Fibroblast of peridontal ligament (primary cell): ENCODE measurements at regions not wholly inside any gene's neighbourhood (a gene's known extent, or its start where the extent isn't known, plus 50 kb on each side); places are given as distances from the start of the nearest gene placed in this dataset.
"Not testable (repeated sequence)": the region's sequence is repeated elsewhere in the genome, so short reads cannot be mapped to it uniquely, and the experiment has no call there.

ENCODE experiments used
- DNase-seq: peaks from one replicate; pipeline ENCODE4 v3.0.0-alpha.2; 2010; ENCODE audit errors: extremely low read depth

DNA sequence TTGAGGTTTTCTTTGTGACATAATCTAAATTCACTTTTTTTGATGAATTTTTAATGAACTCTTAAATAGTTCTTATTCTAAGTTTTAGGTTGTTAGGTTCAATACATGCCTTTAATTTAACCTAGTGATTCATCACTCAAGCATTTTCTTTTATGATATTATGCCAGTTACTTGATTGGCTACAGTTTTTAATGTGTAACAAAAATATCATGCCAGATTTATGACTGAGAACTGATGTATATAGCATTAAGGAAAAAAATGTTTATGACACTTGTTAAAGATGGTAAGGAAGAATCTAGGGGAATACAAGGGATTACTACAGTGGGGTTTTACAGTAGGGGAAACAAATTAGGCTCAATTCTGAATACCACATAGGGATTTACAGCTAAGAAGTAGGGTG is 103.1 kb downstream of the VGLL3 start:
- no peak for DNase-seq

DNA sequence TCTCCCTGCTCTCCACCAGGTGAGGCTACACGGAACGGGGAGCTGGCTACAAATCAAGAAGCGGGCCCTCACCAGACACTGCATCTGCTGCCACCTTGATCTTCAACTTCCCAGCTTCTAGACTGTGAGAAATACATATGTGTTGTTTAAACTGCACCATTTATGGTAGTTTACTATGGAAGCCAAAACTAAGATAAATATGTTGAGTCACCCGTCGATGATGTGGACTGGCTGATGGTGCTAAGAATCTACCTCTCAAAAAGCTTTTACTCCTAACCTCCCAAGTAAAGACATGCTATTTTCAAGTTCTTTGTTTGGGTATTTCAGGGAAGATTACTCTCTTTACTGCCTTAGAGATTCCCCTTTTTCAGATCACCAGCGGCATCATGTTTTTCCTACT is 110.9 kb downstream of the VGLL3 start:
- DNase-seq = no peak

DNA sequence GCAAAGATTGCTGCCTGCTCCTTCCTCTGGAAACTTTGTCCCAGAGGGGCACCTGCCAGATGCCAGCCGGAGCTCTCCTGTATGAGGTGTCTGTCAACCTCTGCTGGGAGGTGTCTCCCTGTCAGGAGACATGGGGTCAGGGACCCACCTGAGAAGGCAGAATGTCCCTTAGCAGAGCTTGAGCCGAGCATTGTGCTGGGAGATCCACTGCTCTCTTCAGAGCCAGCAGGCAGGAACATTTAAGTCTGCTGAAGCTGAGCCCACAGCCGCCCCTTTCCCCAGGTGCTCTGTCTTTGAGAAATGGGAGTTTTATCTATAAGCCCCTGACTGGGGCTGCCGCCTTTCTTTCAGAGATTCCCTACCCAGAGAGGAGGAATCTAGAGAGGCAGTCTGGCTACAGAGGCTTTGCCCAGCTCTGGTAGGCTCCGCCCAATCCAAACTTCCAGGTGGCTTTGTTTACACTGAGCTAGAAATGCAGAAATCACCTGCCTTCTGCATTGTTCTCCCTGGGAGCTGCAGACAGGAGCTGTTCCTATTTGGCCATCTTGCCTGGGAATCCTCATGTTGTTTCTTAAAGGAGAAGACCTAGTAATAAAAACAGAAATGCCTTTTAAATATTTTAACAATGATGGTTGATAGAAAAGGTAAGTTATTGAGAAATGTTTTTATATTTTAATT is 114.3 kb downstream of the VGLL3 start:
- DNase-seq = not testable (repeated sequence)

DNA sequence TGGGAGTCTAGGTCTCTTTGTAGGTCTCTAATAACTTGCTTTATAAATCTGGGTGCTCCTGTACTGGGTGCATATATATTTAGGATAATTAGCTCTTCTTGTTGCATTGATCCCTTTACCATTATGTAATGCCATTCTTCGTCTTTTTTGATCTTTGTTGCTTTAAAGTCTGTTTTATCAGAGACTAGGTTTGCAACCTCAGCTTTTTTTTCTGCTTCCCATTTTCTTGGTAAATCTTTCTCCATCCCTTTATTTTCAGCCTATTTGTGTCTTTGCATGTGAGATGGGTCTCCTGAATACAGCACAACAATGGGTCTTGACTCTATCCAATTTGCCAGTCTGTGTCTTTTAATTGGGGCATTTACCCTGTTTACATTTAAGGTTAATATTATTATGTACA is 116.2 kb downstream of the VGLL3 start:
- DNase-seq = not testable (repeated sequence)

DNA sequence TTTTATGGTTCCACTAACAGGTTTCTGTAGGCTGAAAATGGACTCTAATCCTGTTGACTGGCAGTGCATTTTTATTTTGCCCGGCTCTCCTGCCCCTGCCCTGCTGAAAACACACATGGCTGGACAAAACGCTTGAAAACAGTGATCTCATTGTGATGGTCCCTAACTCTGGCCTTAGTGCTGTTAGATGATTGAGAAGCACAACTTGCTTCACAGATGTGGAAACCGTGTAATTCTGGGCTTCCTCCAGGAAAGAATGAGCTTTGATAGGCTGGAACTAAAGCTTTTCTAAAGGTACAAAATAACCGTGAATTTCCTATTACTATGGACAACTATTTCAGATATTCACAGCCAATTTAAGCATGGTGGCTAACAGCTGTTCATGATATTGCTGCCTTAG is 121.4 kb downstream of the VGLL3 start:
- DNase-seq = no peak

DNA sequence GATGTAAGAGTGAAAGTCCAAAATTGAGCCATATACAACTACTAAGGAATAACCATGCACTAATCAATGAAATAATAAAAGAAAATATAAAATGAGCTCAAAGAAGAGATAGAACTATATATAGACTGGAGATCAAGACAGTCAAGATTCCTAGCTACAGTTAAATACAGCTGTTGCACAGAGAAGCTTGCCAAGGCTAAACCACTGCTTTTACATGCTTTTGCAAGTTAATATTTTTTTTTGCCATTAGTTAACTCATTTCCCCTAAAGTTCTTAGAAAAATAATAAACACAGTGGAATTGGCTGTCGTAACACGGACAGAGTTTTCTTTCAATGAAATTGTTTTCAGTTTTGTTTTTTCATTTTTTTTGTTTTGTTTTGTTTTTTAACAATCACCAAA is 123.0 kb downstream of the VGLL3 start:
- DNase-seq = peak; percentile 92

DNA sequence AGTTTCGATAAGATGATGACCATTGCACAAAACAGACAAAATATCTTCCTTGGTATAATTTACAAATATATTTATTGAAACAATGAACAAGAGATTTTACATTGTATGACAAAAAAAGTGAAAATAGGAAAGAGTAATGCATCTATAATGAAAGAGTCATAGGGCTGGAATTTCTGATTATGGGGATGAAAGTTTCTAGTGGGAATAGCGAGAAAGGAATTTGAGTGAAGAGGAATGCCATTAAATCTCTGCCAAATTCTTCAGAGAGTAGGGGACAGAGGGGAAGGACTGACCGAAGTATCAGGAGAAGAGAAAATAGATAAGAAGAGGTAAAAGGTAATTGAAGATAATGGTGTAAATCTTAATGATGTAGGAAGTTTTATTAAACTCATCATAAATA is 125.4 kb downstream of the VGLL3 start:
- peak; percentile 72 for DNase-seq

DNA sequence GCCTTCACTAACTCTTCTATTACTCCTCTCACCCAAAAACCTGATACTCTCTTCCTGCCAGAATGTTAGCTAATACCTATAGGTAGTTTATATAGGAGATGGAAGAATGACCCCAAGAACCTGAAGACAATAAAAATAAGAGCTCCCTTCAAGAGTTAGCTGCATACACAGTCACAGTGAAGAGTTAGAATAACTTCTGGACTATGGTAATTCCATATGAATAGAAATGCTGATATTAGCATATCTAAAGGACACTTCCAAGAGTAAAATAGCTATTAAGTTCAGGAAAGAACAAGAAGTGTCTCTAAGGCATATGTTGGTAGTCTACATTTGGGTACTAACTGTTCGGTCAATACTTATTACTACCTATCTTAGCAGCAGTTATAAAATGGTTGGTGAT is 134.2 kb downstream of the VGLL3 start:
- no peak for DNase-seq

DNA sequence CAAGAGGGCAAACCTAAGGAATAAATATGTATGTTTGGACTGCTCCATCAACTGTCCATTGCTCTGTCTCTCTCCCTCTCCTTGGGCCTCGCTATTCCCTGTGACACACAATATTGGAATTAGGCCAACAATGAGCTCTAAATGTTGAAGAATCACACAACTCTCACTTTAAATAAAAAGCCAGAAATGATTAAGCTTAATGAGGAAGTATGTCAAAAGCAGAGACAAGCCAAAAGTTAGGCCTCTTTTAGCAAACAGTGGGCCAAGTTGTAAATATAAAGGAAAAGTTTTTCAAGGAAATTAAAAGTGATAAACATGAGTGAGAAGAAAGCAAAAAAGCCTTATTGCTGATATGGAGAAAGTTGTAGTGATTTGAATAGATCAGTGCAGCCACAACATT is 141.0 kb downstream of the VGLL3 start:
- DNase-seq = no peak

DNA sequence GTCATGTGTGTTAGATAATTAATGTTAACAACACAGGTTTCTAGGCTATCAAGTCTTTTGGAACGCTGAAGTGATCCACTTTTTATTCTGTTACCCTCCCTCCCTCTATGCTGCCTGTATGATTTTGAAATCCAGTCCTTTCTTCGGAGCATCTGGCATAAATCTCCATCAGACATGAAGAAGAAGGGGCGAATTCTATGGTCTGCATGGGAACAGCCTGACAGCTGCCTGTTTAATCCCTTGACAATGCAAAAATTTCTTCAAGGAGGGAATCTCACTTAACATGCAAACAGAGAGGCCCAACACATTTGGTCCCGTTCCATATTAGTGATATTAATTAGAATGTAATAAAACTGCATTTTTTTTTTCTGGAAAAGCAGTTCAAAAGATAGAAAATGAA is 145.2 kb downstream of the VGLL3 start:
- no peak for DNase-seq

DNA sequence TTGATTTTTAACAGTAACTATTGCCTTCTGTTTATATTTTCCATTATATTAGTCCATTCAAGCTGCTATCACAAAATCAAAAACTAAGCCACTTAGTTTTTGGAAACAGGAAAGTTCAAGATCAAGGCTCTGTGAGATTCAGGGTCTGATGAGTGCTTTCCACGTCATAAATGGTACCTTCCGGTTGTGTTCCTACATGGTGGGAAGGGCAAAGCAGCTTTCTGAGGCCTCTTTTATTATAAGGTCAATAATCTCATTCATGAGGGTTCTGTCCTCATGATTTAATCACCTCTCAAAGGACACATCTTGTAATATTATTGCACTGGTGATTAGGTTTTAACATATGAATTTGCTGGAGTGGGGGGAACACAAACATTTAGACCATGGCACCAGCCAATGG is 152.0 kb downstream of the VGLL3 start:
- no peak for DNase-seq

DNA sequence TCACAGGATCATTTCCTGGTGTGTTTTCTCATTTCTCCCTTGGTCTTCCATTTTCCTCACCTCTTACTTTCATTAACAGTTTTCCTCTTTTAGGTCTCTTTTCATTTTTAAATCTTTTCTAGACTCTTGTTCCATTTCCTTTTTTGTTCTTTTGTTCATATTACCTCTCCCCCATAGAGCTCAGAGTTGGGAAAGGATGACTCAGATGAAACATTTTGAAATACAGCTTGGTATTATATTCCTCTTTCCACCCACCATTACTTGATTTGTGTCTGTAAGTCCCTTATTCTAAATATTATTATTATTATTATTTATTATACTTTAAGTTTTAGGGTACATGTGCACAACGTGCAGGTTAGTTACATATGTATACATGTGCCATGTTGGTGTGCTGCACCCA is 153.1 kb downstream of the VGLL3 start:
- peak; percentile 57 for DNase-seq

DNA sequence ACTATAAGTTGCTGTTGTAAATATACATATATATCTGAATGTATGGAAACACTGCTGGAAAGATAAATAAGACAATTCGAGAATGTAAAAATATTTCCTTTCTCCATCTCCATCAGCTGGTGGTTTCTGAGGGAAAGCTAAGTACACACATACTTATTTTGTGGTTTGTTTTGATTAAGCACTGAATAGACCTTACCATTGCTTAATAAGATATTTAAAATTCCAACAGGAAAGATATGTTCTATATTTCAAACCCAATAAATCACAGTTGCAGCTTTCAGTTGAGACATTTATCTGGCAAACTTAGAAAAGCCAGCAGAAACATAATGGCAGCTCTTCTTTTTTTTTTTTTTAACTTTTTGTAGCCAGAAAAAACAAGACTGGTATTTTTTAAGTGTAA is 160.4 kb downstream of the VGLL3 start:
- DNase-seq = peak; percentile 69

DNA sequence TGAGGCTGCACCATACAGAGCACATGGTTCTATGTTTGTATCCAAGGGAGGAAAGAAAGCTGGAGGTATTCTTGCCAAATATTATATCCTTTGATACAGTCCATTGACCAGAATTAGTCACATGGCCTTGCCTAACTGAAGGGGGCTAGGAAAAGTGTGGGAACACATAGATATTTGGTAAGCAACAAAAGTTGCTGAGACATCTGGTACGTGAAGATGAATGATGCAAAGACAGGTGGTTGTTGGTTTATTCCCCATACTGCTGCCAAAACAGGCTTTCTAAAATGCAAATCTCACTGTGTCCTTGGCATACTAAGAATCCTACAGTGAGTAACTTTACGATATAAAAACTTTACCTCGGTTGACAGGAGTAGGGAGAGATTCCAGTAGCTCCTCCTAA is 162.2 kb downstream of the VGLL3 start:
- DNase-seq = no peak

DNA sequence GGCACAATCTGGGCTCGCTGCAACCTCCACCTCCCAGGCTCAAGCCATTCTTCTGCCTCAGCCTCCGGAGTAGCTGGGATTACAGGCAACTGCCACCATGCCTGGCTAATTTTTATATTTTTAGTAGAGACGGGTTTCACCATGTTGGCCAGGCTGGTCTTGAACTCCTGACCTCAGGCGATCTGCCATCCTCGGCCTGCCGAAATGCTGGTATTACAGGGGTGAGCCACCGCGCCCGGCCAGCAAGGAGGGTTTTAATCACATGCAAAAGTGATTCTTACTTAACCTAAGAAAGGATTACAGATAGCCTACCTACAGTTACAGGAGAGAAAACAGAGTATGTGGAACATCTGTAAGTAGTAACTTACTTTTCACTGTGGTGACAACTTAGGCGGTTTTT is 163.4 kb downstream of the VGLL3 start:
- not testable (repeated sequence) for DNase-seq

DNA sequence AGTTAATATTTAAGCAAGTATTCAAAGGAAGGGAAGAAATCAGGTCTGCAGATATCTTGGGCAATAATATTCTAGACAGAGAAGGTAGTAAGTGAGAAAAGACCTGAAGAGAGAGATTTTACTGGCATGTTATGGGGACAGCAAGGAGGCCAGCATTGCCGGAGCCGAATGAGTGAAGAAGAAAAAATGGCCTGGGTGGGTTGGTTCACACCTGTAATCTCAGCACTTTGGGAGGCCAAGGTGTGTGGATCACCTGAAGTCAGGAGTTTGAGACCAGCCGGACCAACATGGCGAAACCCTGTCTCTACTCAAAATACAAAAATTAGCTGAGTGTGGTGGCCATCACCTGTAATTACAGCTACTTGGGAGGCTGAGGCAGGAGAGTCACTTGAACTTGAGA is 164.7 kb downstream of the VGLL3 start:
- no peak for DNase-seq

DNA sequence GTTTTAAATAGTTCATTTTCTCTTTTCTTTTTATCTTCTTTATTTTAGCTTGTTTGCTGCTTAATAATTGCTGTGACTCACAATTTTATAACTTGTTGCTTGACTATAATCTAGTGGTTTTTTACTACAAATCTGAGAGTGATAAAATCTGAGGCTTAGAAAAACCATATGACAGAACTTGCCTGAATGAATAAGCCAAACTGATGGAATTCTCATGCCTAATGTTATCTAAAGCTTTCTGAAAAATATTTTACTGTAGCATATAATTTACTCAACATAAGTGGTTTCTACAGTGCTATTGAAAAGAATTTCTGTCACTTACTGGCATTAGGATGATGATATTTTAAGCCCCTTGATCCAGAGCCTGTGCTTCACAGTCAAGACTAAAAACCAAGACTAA is 175.1 kb downstream of the VGLL3 start:
- DNase-seq = no peak

DNA sequence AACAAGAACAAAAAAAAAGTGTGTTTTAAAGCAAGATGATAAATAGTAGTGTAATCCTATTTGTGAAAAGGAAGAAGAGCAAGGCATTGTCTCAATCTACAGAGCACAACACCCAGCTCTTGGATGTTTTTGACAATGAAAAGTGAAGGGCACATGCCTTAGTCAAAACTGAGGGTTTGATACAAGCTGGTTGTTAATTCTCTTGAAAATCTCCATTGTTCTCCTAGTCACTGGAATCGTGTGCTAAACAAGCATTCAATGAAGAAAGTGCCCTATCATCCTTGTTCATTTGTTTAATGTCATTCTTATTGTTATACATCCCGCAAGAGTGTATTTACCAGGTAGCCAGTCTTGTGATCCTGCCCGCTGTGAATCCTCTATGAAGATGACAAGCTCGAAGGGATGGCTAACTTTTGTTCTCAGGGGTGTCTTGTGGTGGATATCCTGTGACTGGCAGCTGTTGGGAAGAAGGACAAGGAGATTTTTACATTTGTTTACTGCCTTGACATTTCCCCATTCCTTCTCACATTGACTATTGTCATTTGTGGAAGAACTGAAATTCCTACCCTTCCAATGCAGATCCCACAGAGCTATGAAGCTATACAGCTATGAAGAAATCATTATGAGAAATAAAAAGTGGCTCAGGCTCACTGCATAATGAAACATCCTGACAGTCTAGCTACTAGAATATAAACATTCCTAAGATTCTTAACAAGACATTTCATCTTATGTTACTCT is 175.9 kb downstream of the VGLL3 start:
- DNase-seq = peak; percentile 50

DNA sequence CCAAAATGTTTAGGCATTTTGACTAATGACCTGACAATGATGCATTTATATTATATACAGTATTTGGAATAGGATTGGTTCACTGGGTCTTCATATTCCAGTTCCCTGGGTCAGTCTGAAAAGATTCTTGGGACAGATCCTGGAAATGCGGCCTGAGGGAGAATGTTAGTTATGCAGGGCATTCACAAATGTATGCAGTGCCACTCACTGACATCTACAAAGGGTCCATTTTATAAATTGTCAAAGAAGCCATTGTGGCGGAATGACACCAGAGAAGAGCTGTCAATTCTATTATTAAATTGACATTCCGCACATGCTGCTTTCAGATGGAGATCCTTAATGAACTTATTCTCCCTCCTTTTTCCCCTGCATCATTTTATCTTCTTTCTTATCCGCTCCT is 176.6 kb downstream of the VGLL3 start:
- no peak for DNase-seq

DNA sequence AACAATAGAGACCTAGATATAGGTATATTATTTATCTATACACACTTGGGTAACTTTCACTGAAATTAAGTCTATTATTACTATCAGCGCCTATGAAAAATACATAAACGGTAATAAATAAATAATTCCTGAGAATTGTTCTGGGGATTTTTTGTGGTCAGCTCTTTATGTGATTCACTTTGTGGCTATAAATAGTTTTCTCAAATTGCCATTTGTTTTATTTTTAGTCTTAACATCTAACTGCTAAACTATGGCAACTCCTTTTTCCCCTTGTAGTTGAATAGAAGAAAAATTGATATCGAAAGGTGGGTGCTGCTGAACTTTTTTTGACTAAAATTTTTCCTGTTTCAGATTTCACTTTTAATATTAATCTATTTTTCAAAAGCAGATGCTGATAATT is 189.0 kb downstream of the VGLL3 start:
- peak; percentile 70 for DNase-seq

DNA sequence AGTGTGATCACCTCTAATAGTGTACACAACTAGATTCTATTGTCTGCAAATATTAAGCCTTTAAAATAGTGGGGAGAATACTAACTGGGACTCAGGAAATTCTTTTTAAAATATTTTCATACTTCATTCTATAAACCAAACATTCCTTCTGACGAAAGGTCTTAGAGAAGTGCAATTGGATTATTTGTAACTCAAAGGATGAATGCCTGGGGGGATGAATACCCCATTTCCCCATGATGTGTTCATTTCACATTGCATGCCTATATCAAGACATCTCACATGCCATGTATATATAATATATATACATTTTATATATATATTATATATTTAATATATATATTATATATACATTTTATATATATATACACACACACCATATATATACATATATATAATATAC is 189.9 kb downstream of the VGLL3 start:
- DNase-seq = no peak

DNA sequence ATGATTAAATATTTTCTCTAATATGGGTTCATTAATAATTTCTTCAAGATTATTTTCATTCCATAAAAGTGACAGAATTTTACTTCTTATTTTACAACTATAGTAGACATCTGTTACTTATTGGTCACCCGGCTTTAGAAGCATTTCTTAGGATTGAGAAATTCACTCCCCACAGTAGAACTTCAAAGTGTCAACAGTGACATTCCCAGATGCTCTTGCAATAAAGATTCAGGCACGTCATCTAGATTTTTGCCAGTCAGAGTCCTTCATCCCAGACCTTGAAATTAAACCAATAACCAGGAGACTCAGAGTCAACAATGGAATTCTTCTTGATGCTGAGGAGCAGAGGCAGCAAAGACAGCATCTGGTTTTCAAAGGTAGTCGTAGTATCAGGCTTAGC is 190.8 kb downstream of the VGLL3 start:
- DNase-seq = peak; percentile 53

DNA sequence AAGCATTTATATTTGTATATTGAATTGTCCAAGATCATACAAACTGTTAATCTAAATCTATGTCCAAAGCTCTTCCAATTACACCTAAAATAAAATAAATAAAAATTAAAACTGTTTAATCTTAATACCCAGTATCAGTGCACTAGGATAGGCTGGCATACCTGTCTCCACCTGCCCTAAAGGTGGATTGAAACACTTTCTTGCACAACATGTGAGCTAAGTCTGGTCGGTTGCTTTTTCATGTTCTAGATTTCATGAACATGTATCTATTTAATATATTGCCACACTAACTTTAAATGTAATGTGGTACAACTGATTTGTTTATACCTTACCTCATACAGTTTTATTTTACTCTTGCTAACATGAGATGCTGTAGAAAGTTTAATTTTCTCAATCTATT is 193.0 kb downstream of the VGLL3 start:
- DNase-seq = no peak
